Fibroblast of skin of right biceps (primary cell): ENCODE measurements at regions not wholly inside any gene's neighbourhood (a gene's known extent, or its start where the extent isn't known, plus 50 kb on each side); places are given as distances from the start of the nearest gene placed in this dataset.
"Not testable (repeated sequence)": the region's sequence is repeated elsewhere in the genome, so short reads cannot be mapped to it uniquely, and the experiment has no call there.

ENCODE experiments used
- DNase-seq: peaks from one replicate; pipeline ENCODE4 v3.0.0-alpha.2; 2013

- DNase-seq = no peak
These were observed 393.4 kb downstream of the ZFHX3 start for GRCh38 chr16:72654535-72654934.

GRCh38 chr16:72649254-72649944, 398.5 kb downstream of the ZFHX3 start:
- DNase-seq = no peak

- no peak for DNase-seq
These were observed 401.3 kb downstream of the ZFHX3 start for GRCh38 chr16:72646615-72647014.

GRCh38 chr16:72645538-72645937, 402.4 kb downstream of the ZFHX3 start:
- peak; percentile 16 for DNase-seq

GRCh38 chr16:72644911-72645310, 403.0 kb downstream of the ZFHX3 start:
- no peak for DNase-seq

GRCh38 chr16:72639494-72639893, 408.4 kb downstream of the ZFHX3 start:
- no peak for DNase-seq

GRCh38 chr16:72637306-72637705, 410.6 kb downstream of the ZFHX3 start:
- DNase-seq = peak; percentile 72

GRCh38 chr16:72635694-72636093, 412.2 kb downstream of the ZFHX3 start:
- DNase-seq = no peak

- no peak for DNase-seq
These were observed 412.8 kb downstream of the ZFHX3 start for GRCh38 chr16:72635104-72635503.

GRCh38 chr16:72627182-72627896, 420.6 kb downstream of the ZFHX3 start:
- not testable (repeated sequence) for DNase-seq

GRCh38 chr16:72626623-72627022, 421.3 kb downstream of the ZFHX3 start:
- no peak for DNase-seq

GRCh38 chr16:72621651-72622050, 426.3 kb downstream of the ZFHX3 start:
- peak; percentile 22 for DNase-seq

- no peak for DNase-seq
These were observed 427.1 kb downstream of the ZFHX3 start for GRCh38 chr16:72620853-72621252.

- no peak for DNase-seq
These were observed 427.6 kb downstream of the ZFHX3 start for GRCh38 chr16:72620348-72620747.

GRCh38 chr16:72615856-72616255, 432.1 kb downstream of the ZFHX3 start:
- no peak for DNase-seq

- DNase-seq = no peak
These were observed 435.2 kb downstream of the ZFHX3 start for GRCh38 chr16:72612718-72613117.

GRCh38 chr16:72612256-72612655, 435.7 kb downstream of the ZFHX3 start:
- no peak for DNase-seq

- DNase-seq = no peak
These were observed 438.0 kb upstream of the PMFBP1 start for GRCh38 chr16:72609933-72610332.

- DNase-seq = no peak
These were observed 437.1 kb upstream of the PMFBP1 start for GRCh38 chr16:72609066-72609465.

- DNase-seq = no peak
These were observed 432.4 kb upstream of the PMFBP1 start for GRCh38 chr16:72604375-72604774.

- no peak for DNase-seq
These were observed 430.5 kb upstream of the PMFBP1 start for GRCh38 chr16:72602499-72602898.

GRCh38 chr16:72598696-72599095, 426.7 kb upstream of the PMFBP1 start:
- DNase-seq = no peak

GRCh38 chr16:72597938-72598337, 426.0 kb upstream of the PMFBP1 start:
- no peak for DNase-seq

- DNase-seq = no peak
These were observed 424.4 kb upstream of the PMFBP1 start for GRCh38 chr16:72596373-72596772.
